ENCODE measurements at regions not wholly inside any gene's neighbourhood (a gene's known extent, or its start where the extent isn't known, plus 50 kb on each side); places are given as distances from the start of the nearest gene placed in this dataset.

- intact Hi-C loops (cut with micrococcal nuclease), result no loop called here
Measured at GRCh38 chr10:76632767-76633051, 1004.9 kb downstream of the KCNMA1 start.

GRCh38 chr10:76631884-76632766 is 1005.5 kb downstream of the KCNMA1 start:
- peak overlapping the region in 1 of 9 donors; percentile 18 for H3K27ac Mint-ChIP-seq
- CTCF ChIA-PET, result no interaction called here
- H3K27me3 Mint-ChIP-seq, result no peaks in the 10 kb centered on the region

More at GRCh38 chr10:76632767-76633051, 1004.9 kb downstream of the KCNMA1 start:
- Histone ChIP-seq H3K9me3 (ENCODE audit: control insufficient read depth in 2 of 3, low read length in 3 of 3) (no peaks in the 10 kb centered on the region), H3K27me3 (ENCODE audit: control insufficient read depth in 2 of 2, insufficient read depth in 2 of 2, low read length in 2 of 2) (no peaks in the 10 kb centered on the region), H3K4me1 (ENCODE audit: control insufficient read depth in 2 of 2, insufficient read depth in 2 of 2, low read length in 2 of 2) (no peaks in the 10 kb centered on the region), H3K4me3 (ENCODE audit: low read length) (no peak overlapping the region), H3K36me3 (ENCODE audit: control insufficient read depth in 2 of 3, insufficient read depth in 3 of 3, low read length in 3 of 3) (no peaks in the 10 kb centered on the region), H3K27ac (ENCODE audit: low read depth, low read length) (no peak overlapping the region)
- no peak overlapping the region for H3K4me3 Mint-ChIP-seq
- no peak for DNase-seq
- ChIA-PET CTCF (no interaction called here), POLR2A (no interaction called here)
- ATAC-seq, result peak; percentile 31
- H3K4me1 Mint-ChIP-seq, result no peaks in the 10 kb centered on the region
- H3K27me3 Mint-ChIP-seq, result no peaks in the 10 kb centered on the region
- peaks cover 0 to 5% (median 0%) of the 10 kb centered on the region in 11 donors for H3K9me3 Mint-ChIP-seq
- no peak overlapping the region for H3K27ac Mint-ChIP-seq
- H3K36me3 Mint-ChIP-seq, result no peaks in the 10 kb centered on the region

GRCh38 chr10:76631036-76631670 is 1006.5 kb downstream of the KCNMA1 start:
- no peak overlapping the region for H3K27ac ChIP-seq (ENCODE audit: low read depth, low read length)
- ChIA-PET CTCF (no interaction called here), POLR2A (no interaction called here)
- DNase-seq (no peak), ATAC-seq (no peak)
- Mint-ChIP-seq H3K27ac (no peak overlapping the region), H3K9me3 (peaks cover 0 to 5% (median 0%) of the 10 kb centered on the region in 11 donors), H3K36me3 (no peaks in the 10 kb centered on the region), H3K4me3 (no peak overlapping the region), H3K27me3 (no peaks in the 10 kb centered on the region), H3K4me1 (no peaks in the 10 kb centered on the region)
- intact Hi-C loops (cut with micrococcal nuclease), result no loop called here
- H3K9me3 ChIP-seq (ENCODE audit: control insufficient read depth in 2 of 3, low read length in 3 of 3), result no peaks in the 10 kb centered on the region
- H3K27me3 ChIP-seq (ENCODE audit: control insufficient read depth in 2 of 2, insufficient read depth in 2 of 2, low read length in 2 of 2), result no peaks in the 10 kb centered on the region
- no peaks in the 10 kb centered on the region for H3K36me3 ChIP-seq (ENCODE audit: control insufficient read depth in 2 of 3, insufficient read depth in 3 of 3, low read length in 3 of 3)
- H3K4me1 ChIP-seq (ENCODE audit: control insufficient read depth in 2 of 2, insufficient read depth in 2 of 2, low read length in 2 of 2), result no peaks in the 10 kb centered on the region
- H3K4me3 ChIP-seq (ENCODE audit: low read length), result no peak overlapping the region

More at GRCh38 chr10:76631884-76632766, 1005.5 kb downstream of the KCNMA1 start:
- H3K9me3 ChIP-seq (ENCODE audit: control insufficient read depth in 2 of 3, low read length in 3 of 3), result no peaks in the 10 kb centered on the region
- Mint-ChIP-seq H3K4me3 (no peak overlapping the region), H3K9me3 (peaks cover 0 to 5% (median 0%) of the 10 kb centered on the region in 11 donors), H3K36me3 (no peaks in the 10 kb centered on the region), H3K4me1 (no peaks in the 10 kb centered on the region)
- no peaks in the 10 kb centered on the region for H3K36me3 ChIP-seq (ENCODE audit: control insufficient read depth in 2 of 3, insufficient read depth in 3 of 3, low read length in 3 of 3)
- POLR2A ChIA-PET, result no interaction called here
- H3K27me3 ChIP-seq (ENCODE audit: control insufficient read depth in 2 of 2, insufficient read depth in 2 of 2, low read length in 2 of 2), result no peaks in the 10 kb centered on the region
- intact Hi-C loops (cut with micrococcal nuclease), result no loop called here
- no peak overlapping the region for H3K4me3 ChIP-seq (ENCODE audit: low read length)
- no peaks in the 10 kb centered on the region for H3K4me1 ChIP-seq (ENCODE audit: control insufficient read depth in 2 of 2, insufficient read depth in 2 of 2, low read length in 2 of 2)
- H3K27ac ChIP-seq (ENCODE audit: low read depth, low read length), result no peak overlapping the region
- ATAC-seq, result no peak
- no peak for DNase-seq

GRCh38 chr10:76628801-76629200 is 1008.8 kb downstream of the KCNMA1 start:
- Mint-ChIP-seq H3K4me3 (no peak overlapping the region), H3K36me3 (no peaks in the 10 kb centered on the region), H3K4me1 (no peaks in the 10 kb centered on the region), H3K27ac (no peak overlapping the region), H3K9me3 (peaks cover 0 to 5% (median 2%) of the 10 kb centered on the region in 11 donors), H3K27me3 (no peaks in the 10 kb centered on the region)
- H3K9me3 ChIP-seq (ENCODE audit: control insufficient read depth in 2 of 3, low read length in 3 of 3), result no peaks in the 10 kb centered on the region
- intact Hi-C loops (cut with micrococcal nuclease), result no loop called here
- H3K27ac ChIP-seq (ENCODE audit: low read depth, low read length), result no peak overlapping the region
- H3K27me3 ChIP-seq (ENCODE audit: control insufficient read depth in 2 of 2, insufficient read depth in 2 of 2, low read length in 2 of 2), result no peaks in the 10 kb centered on the region
- no peaks in the 10 kb centered on the region for H3K36me3 ChIP-seq (ENCODE audit: control insufficient read depth in 2 of 3, insufficient read depth in 3 of 3, low read length in 3 of 3)
- ATAC-seq (no peak), DNase-seq (no peak)
- H3K4me1 ChIP-seq (ENCODE audit: control insufficient read depth in 2 of 2, insufficient read depth in 2 of 2, low read length in 2 of 2), result no peaks in the 10 kb centered on the region
- CTCF ChIA-PET, result interaction anchor here (0.6 kb wide), 1 partner anchor 1004 kb away, joined by 3 read pairs; no protein-coding TSS in a partner anchor
- no peak overlapping the region for H3K4me3 ChIP-seq (ENCODE audit: low read length)
- POLR2A ChIA-PET, result no interaction called here

GRCh38 chr10:76626386-76626785 is 1011.2 kb downstream of the KCNMA1 start:
- Histone ChIP-seq H3K4me1 (ENCODE audit: control insufficient read depth in 2 of 2, insufficient read depth in 2 of 2, low read length in 2 of 2) (no peaks in the 10 kb centered on the region), H3K27ac (ENCODE audit: low read depth, low read length) (no peak overlapping the region), H3K9me3 (ENCODE audit: control insufficient read depth in 2 of 3, low read length in 3 of 3) (no peaks in the 10 kb centered on the region), H3K27me3 (ENCODE audit: control insufficient read depth in 2 of 2, insufficient read depth in 2 of 2, low read length in 2 of 2) (no peaks in the 10 kb centered on the region), H3K4me3 (ENCODE audit: low read length) (no peak overlapping the region), H3K36me3 (ENCODE audit: control insufficient read depth in 2 of 3, insufficient read depth in 3 of 3, low read length in 3 of 3) (no peaks in the 10 kb centered on the region)
- Mint-ChIP-seq H3K4me3 (no peak overlapping the region), H3K9me3 (peaks cover 0 to 5% (median 0%) of the 10 kb centered on the region in 11 donors), H3K27ac (no peak overlapping the region), H3K36me3 (no peaks in the 10 kb centered on the region), H3K4me1 (no peaks in the 10 kb centered on the region), H3K27me3 (no peaks in the 10 kb centered on the region)
- ChIA-PET POLR2A (no interaction called here), CTCF (no interaction called here)
- DNase-seq (no peak), ATAC-seq (no peak)
- intact Hi-C loops (cut with micrococcal nuclease), result no loop called here

GRCh38 chr10:76624470-76624869 is 1013.1 kb downstream of the KCNMA1 start:
- ChIA-PET CTCF (no interaction called here), POLR2A (no interaction called here)
- H3K4me1 ChIP-seq (ENCODE audit: control insufficient read depth in 2 of 2, insufficient read depth in 2 of 2, low read length in 2 of 2), result no peaks in the 10 kb centered on the region
- H3K9me3 Mint-ChIP-seq, result peaks cover 2 to 13% (median 7%) of the 10 kb centered on the region in 11 donors
- peaks cover 0 to 5% (median 0%) of the 10 kb centered on the region in 5 donors for H3K36me3 Mint-ChIP-seq
- no peaks in the 10 kb centered on the region for H3K36me3 ChIP-seq (ENCODE audit: control insufficient read depth in 2 of 3, insufficient read depth in 3 of 3, low read length in 3 of 3)
- no peak for ATAC-seq
- H3K4me1 Mint-ChIP-seq, result no peaks in the 10 kb centered on the region
- no peaks in the 10 kb centered on the region for H3K27me3 Mint-ChIP-seq
- intact Hi-C loops (cut with micrococcal nuclease), result no loop called here
- H3K27ac ChIP-seq (ENCODE audit: low read depth, low read length), result no peak overlapping the region
- no peak overlapping the region for H3K4me3 ChIP-seq (ENCODE audit: low read length)
- DNase-seq, result no peak
- no peak overlapping the region for H3K27ac Mint-ChIP-seq
- H3K4me3 Mint-ChIP-seq, result no peak overlapping the region
- H3K9me3 ChIP-seq (ENCODE audit: control insufficient read depth in 2 of 3, low read length in 3 of 3), result no peaks in the 10 kb centered on the region
- no peaks in the 10 kb centered on the region for H3K27me3 ChIP-seq (ENCODE audit: control insufficient read depth in 2 of 2, insufficient read depth in 2 of 2, low read length in 2 of 2)

Data from naive thymus-derived CD4-positive, alpha-beta T cell (primary cell).